Karpas-422 (cell line): ENCODE measurements at regions not wholly inside any gene's neighbourhood (a gene's known extent, or its start where the extent isn't known, plus 50 kb on each side); places are given as distances from the start of the nearest gene placed in this dataset.
A peak's percentile ranks its signal among the peaks of the same experiment; 100 is the strongest.

Source experiments
- DNase-seq: peaks from one replicate; pipeline ENCODE4 v3.0.0-alpha.2; 2015
- H2AFZ ChIP-seq: fragments of 200-600 bp; sonication (generic); 2 replicates; pipeline ENCODE4 v1.6.1; 2014; ENCODE audit warnings: antibody characterized with exemption, low read length, mixed read lengths
- H3K27ac ChIP-seq: fragments of 200-600 bp; sonication (generic); 2 replicates; pipeline ENCODE4 v1.5.1; 2014; ENCODE audit warnings: mild to moderate bottlenecking, low read length, moderate library complexity
- H3K27me3 ChIP-seq: fragments of 200-600 bp; sonication (generic); 2 replicates; pipeline ENCODE4 v1.6.1; 2014; ENCODE audit warnings: low read length, mixed read lengths
- H3K36me3 ChIP-seq: fragments of 200-600 bp; sonication (generic); 2 replicates; pipeline ENCODE4 v1.6.1; 2014; ENCODE audit warnings: low read length, mixed read lengths; ENCODE audit not compliant: insufficient read depth
- H3K4me1 ChIP-seq: fragments of 200-600 bp; sonication (generic); 2 replicates; pipeline ENCODE4 v1.6.1; 2014; ENCODE audit warnings: mild to moderate bottlenecking, low read length, mixed read lengths
- H3K4me2 ChIP-seq: fragments of 200-600 bp; sonication (generic); 2 replicates; pipeline ENCODE4 v1.6.1; 2014; ENCODE audit warnings: low read length, low read depth, mild to moderate bottlenecking; ENCODE audit not compliant: poor library complexity, severe bottlenecking
- H3K4me3 ChIP-seq: fragments of 200-600 bp; sonication (generic); 2 replicates; pipeline ENCODE4 v1.5.1; 2014; ENCODE audit warnings: mild to moderate bottlenecking, antibody characterized with exemption, low read length, mixed read lengths
- H3K79me2 ChIP-seq: fragments of 200-600 bp; sonication (generic); 2 replicates; pipeline ENCODE4 v1.6.1; 2014; ENCODE audit warnings: mild to moderate bottlenecking, low read length, mixed read lengths
- H3K9ac ChIP-seq: fragments of 200-600 bp; sonication (generic); 2 replicates; pipeline ENCODE4 v1.6.0; 2014; ENCODE audit warnings: low read length
- H3K9me2 ChIP-seq: fragments of 200-600 bp; sonication (generic), shearing (Covaris generic); replicated peaks from 2 replicates; pipeline ENCODE4 v1.6.0; 2014; ENCODE audit warnings: mild to moderate bottlenecking, low read length, moderate library complexity; ENCODE audit not compliant: insufficient read depth
- H3K9me3 ChIP-seq: fragments of 300-700, 200-600 bp; sonication (generic); 2 replicates; pipeline ENCODE4 v1.6.1; 2014; ENCODE audit warnings: low read length, mixed read lengths
- H4K20me1 ChIP-seq: fragments of 200-600 bp; sonication (generic); 2 replicates; pipeline ENCODE4 v1.6.1; 2014; ENCODE audit warnings: mild to moderate bottlenecking, antibody characterized with exemption, low read length, low read depth; ENCODE audit not compliant: insufficient read depth

- H3K4me3 ChIP-seq: no peak overlapping the region
- no peaks in the 10 kb centered on the region for H4K20me1 ChIP-seq
- H2AFZ ChIP-seq: no peak overlapping the region
- H3K36me3 ChIP-seq: no peaks in the 10 kb centered on the region
- H3K9ac ChIP-seq: no peak overlapping the region
- H3K9me3 ChIP-seq: peaks cover 15% of the 10 kb centered on the region
- H3K4me1 ChIP-seq: no peaks in the 10 kb centered on the region
- H3K4me2 ChIP-seq: no peak overlapping the region
- H3K27me3 ChIP-seq: no peaks in the 10 kb centered on the region
- no peak for DNase-seq
- H3K79me2 ChIP-seq: no peaks in the 10 kb centered on the region
- no peaks in the 10 kb centered on the region for H3K9me2 ChIP-seq
- no peak overlapping the region for H3K27ac ChIP-seq
Measured at GRCh38 chr10:105857268-105858264, 1216.5 kb downstream of the SORCS3 start.

- no peak for DNase-seq
- no peaks in the 10 kb centered on the region for H3K4me1 ChIP-seq
- H3K4me3 ChIP-seq: no peak overlapping the region
- no peaks in the 10 kb centered on the region for H3K27me3 ChIP-seq
- no peaks in the 10 kb centered on the region for H3K9me2 ChIP-seq
- no peak overlapping the region for H3K4me2 ChIP-seq
- H3K9ac ChIP-seq: no peak overlapping the region
- no peak overlapping the region for H2AFZ ChIP-seq
- H4K20me1 ChIP-seq: no peaks in the 10 kb centered on the region
- no peak overlapping the region for H3K27ac ChIP-seq
- peaks cover 9% of the 10 kb centered on the region for H3K9me3 ChIP-seq
- H3K79me2 ChIP-seq: no peaks in the 10 kb centered on the region
- H3K36me3 ChIP-seq: no peaks in the 10 kb centered on the region
Measured at GRCh38 chr10:105855791-105856190, 1214.7 kb downstream of the SORCS3 start.

GRCh38 chr10:105844676-105845570 lies 1203.8 kb downstream of the SORCS3 start:
- Histone ChIP-seq H3K4me1 (no peaks in the 10 kb centered on the region), H3K9ac (no peak overlapping the region), H2AFZ (no peak overlapping the region), H3K4me2 (no peak overlapping the region), H3K9me3 (no peaks in the 10 kb centered on the region), H3K27ac (no peak overlapping the region), H3K36me3 (no peaks in the 10 kb centered on the region), H3K9me2 (no peaks in the 10 kb centered on the region), H3K4me3 (no peak overlapping the region), H4K20me1 (no peaks in the 10 kb centered on the region), H3K79me2 (no peaks in the 10 kb centered on the region), H3K27me3 (no peaks in the 10 kb centered on the region)
- DNase-seq: no peak

- H4K20me1 ChIP-seq: no peaks in the 10 kb centered on the region
- H3K4me3 ChIP-seq: no peak overlapping the region
- H2AFZ ChIP-seq: no peak overlapping the region
- no peaks in the 10 kb centered on the region for H3K27me3 ChIP-seq
- no peaks in the 10 kb centered on the region for H3K9me2 ChIP-seq
- no peak overlapping the region for H3K4me2 ChIP-seq
- no peaks in the 10 kb centered on the region for H3K9me3 ChIP-seq
- H3K79me2 ChIP-seq: no peaks in the 10 kb centered on the region
- no peak for DNase-seq
- H3K4me1 ChIP-seq: no peaks in the 10 kb centered on the region
- no peak overlapping the region for H3K9ac ChIP-seq
- H3K27ac ChIP-seq: no peak overlapping the region
- no peaks in the 10 kb centered on the region for H3K36me3 ChIP-seq
Measured at GRCh38 chr10:105844241-105844640, 1203.2 kb downstream of the SORCS3 start.

- Histone ChIP-seq H3K27ac (no peak overlapping the region), H3K4me2 (no peak overlapping the region), H3K27me3 (no peaks in the 10 kb centered on the region), H3K9ac (no peak overlapping the region), H3K9me2 (no peaks in the 10 kb centered on the region), H3K79me2 (no peaks in the 10 kb centered on the region), H2AFZ (no peak overlapping the region), H3K4me1 (peaks cover 1% of the 10 kb centered on the region; the same call in 1 of the 2 replicates), H4K20me1 (no peaks in the 10 kb centered on the region), H3K9me3 (no peaks in the 10 kb centered on the region), H3K4me3 (no peak overlapping the region), H3K36me3 (no peaks in the 10 kb centered on the region)
- DNase-seq: no peak
Measured at GRCh38 chr10:105843786-105844185, 1202.7 kb downstream of the SORCS3 start.

- Histone ChIP-seq H3K4me3 (no peak overlapping the region), H3K4me2 (no peak overlapping the region), H3K9ac (no peak overlapping the region), H3K27me3 (no peaks in the 10 kb centered on the region), H4K20me1 (no peaks in the 10 kb centered on the region), H3K36me3 (no peaks in the 10 kb centered on the region), H2AFZ (0 out of 2 replicates have a peak overlapping the region, but pooled peaks have one; percentile 18), H3K79me2 (no peaks in the 10 kb centered on the region), H3K4me1 (peaks cover 18% of the 10 kb centered on the region), H3K27ac (no peak overlapping the region), H3K9me3 (no peaks in the 10 kb centered on the region), H3K9me2 (no peaks in the 10 kb centered on the region)
- DNase-seq: no peak
Measured at GRCh38 chr10:105840288-105840770, 1199.2 kb downstream of the SORCS3 start.

- Histone ChIP-seq H3K4me2 (peak overlapping the region; percentile 37), H3K79me2 (no peaks in the 10 kb centered on the region)
Measured at GRCh38 chr10:105838392-105838791, 1197.3 kb downstream of the SORCS3 start.

GRCh38 chr10:105837951-105838350 lies 1196.9 kb downstream of the SORCS3 start:
- peak overlapping the region; percentile 46 for H3K4me3 ChIP-seq
- DNase-seq: peak; percentile 63
- H3K4me1 ChIP-seq: peaks cover 18% of the 10 kb centered on the region
- H2AFZ ChIP-seq: no peak overlapping the region
- H3K9me2 ChIP-seq: no peaks in the 10 kb centered on the region
- no peaks in the 10 kb centered on the region for H3K79me2 ChIP-seq
- H3K36me3 ChIP-seq: no peaks in the 10 kb centered on the region
- H3K27me3 ChIP-seq: no peaks in the 10 kb centered on the region
- no peaks in the 10 kb centered on the region for H4K20me1 ChIP-seq
- H3K9me3 ChIP-seq: no peaks in the 10 kb centered on the region
- H3K27ac ChIP-seq: no peak overlapping the region
- peak overlapping the region; percentile 31 for H3K9ac ChIP-seq
- H3K4me2 ChIP-seq: peak overlapping the region; percentile 37

More at GRCh38 chr10:105838392-105838791, 1197.3 kb downstream of the SORCS3 start:
- H3K27me3 ChIP-seq: no peaks in the 10 kb centered on the region
- no peaks in the 10 kb centered on the region for H4K20me1 ChIP-seq
- peak overlapping the region; percentile 31 for H3K9ac ChIP-seq
- H3K4me1 ChIP-seq: peaks cover 18% of the 10 kb centered on the region
- DNase-seq: no peak
- no peaks in the 10 kb centered on the region for H3K9me2 ChIP-seq
- no peaks in the 10 kb centered on the region for H3K9me3 ChIP-seq
- H3K4me3 ChIP-seq: peak overlapping the region; percentile 46
- no peak overlapping the region for H2AFZ ChIP-seq
- no peaks in the 10 kb centered on the region for H3K36me3 ChIP-seq
- H3K27ac ChIP-seq: no peak overlapping the region
